ENCODE measurements at regions not wholly inside any gene's neighbourhood (a gene's known extent, or its start where the extent isn't known, plus 50 kb on each side); places are given as distances from the start of the nearest gene placed in this dataset.

GRCh38 chr9:19516348-19516747 lies 107.5 kb downstream of the ACER2 start:
- Histone ChIP-seq H3K4me1 (no peaks in the 10 kb centered on the region), H3K9me3 (no peaks in the 10 kb centered on the region), H3K27ac (no peak overlapping the region), H3K4me3 (no peak overlapping the region), H3K27me3 (no peaks in the 10 kb centered on the region), H3K36me3 (no peaks in the 10 kb centered on the region), H3K9ac (ENCODE audit: low read depth in 2 of 2, low read length in 2 of 2) (no peak overlapping the region)
- no peak for TF ChIP-seq CTCF (IDR thresholded peaks at IDR 0.05)
- DNase-seq, result no peak
- intact Hi-C loops (cut with DNase I), result no loop called here

- no peaks in the 10 kb centered on the region for H3K4me1 ChIP-seq
- DNase-seq, result no peak
- TF ChIP-seq CTCF (IDR thresholded peaks at IDR 0.05), result no peak
- H3K9me3 ChIP-seq, result no peaks in the 10 kb centered on the region
- H3K36me3 ChIP-seq, result no peaks in the 10 kb centered on the region
- no peak overlapping the region for H3K4me3 ChIP-seq
- intact Hi-C loops (cut with DNase I), result no loop called here
- H3K9ac ChIP-seq (ENCODE audit: low read depth in 2 of 2, low read length in 2 of 2), result no peak overlapping the region
- no peaks in the 10 kb centered on the region for H3K27me3 ChIP-seq
- H3K27ac ChIP-seq, result no peak overlapping the region
These were observed 105.0 kb downstream of the ACER2 start for GRCh38 chr9:19513671-19514275.

GRCh38 chr9:19512103-19512832 lies 103.5 kb downstream of the ACER2 start:
- Histone ChIP-seq H3K36me3 (no peaks in the 10 kb centered on the region), H3K9ac (ENCODE audit: low read depth in 2 of 2, low read length in 2 of 2) (no peak overlapping the region), H3K27ac (no peak overlapping the region), H3K27me3 (no peaks in the 10 kb centered on the region), H3K4me1 (no peaks in the 10 kb centered on the region), H3K4me3 (no peak overlapping the region), H3K9me3 (no peaks in the 10 kb centered on the region)
- intact Hi-C loops (cut with DNase I), result no loop called here
- no peak for TF ChIP-seq CTCF (IDR thresholded peaks at IDR 0.05)
- no peak for DNase-seq

GRCh38 chr9:19511694-19512093 lies 102.9 kb downstream of the ACER2 start:
- intact Hi-C loops (cut with DNase I), result no loop called here
- H3K27me3 ChIP-seq, result no peaks in the 10 kb centered on the region
- no peaks in the 10 kb centered on the region for H3K36me3 ChIP-seq
- no peak overlapping the region for H3K9ac ChIP-seq (ENCODE audit: low read depth in 2 of 2, low read length in 2 of 2)
- no peak overlapping the region for H3K27ac ChIP-seq
- H3K9me3 ChIP-seq, result no peaks in the 10 kb centered on the region
- no peak for TF ChIP-seq CTCF (IDR thresholded peaks at IDR 0.05)
- H3K4me3 ChIP-seq, result no peak overlapping the region
- no peaks in the 10 kb centered on the region for H3K4me1 ChIP-seq
- no peak for DNase-seq

- no peak overlapping the region for H3K27ac ChIP-seq
- H3K9ac ChIP-seq (ENCODE audit: low read depth in 2 of 2, low read length in 2 of 2), result no peak overlapping the region
- TF ChIP-seq CTCF (IDR thresholded peaks at IDR 0.05), result no peak
- no peaks in the 10 kb centered on the region for H3K4me1 ChIP-seq
- no peaks in the 10 kb centered on the region for H3K9me3 ChIP-seq
- DNase-seq, result no peak
- no peaks in the 10 kb centered on the region for H3K27me3 ChIP-seq
- intact Hi-C loops (cut with DNase I), result no loop called here
- no peak overlapping the region for H3K4me3 ChIP-seq
- no peaks in the 10 kb centered on the region for H3K36me3 ChIP-seq
These were observed 102.1 kb downstream of the ACER2 start for GRCh38 chr9:19510907-19511306.

Measured in colonic mucosa (tissue), 4 donors.